AG04450 (cell line): ENCODE measurements at regions not wholly inside any gene's neighbourhood (a gene's known extent, or its start where the extent isn't known, plus 50 kb on each side); places are given as distances from the start of the nearest gene placed in this dataset.

ENCODE experiments used
- CTCF ChIA-PET: fragments of 300-600, 350-600 bp; formaldehyde crosslinking; extraction: SDS; loops from one replicate; lab custom pipeline; 2022; ENCODE audit warnings: antibody characterized with exemption, inconsistent platforms; lab: Charles Lee
- POLR2A ChIA-PET: fragments of 350-600 bp; formaldehyde crosslinking; extraction: SDS; loops from one replicate; lab custom pipeline; 2021; ENCODE audit warnings: antibody characterized with exemption, inconsistent platforms; lab: Yijun Ruan, JAX
- DNase-seq: peaks from one replicate; pipeline ENCODE4 v3.0.0-alpha.2; 2011; ENCODE audit warnings: low read depth, low spot score
- H3K27ac ChIP-seq: one replicate; pipeline ENCODE4 v1.5.1; 2012; ENCODE audit warnings: low read depth, low read length, control low read depth
- H3K27me3 ChIP-seq: one replicate; pipeline ENCODE4 v1.6.0; 2012; ENCODE audit warnings: low read length; ENCODE audit not compliant: control insufficient read depth, insufficient read depth
- H3K4me3 ChIP-seq: 2 replicates; pipeline ENCODE4 v1.5.1; 2011; ENCODE audit warnings: mild to moderate bottlenecking, low read depth, low read length, control low read depth
- H3K9me3 ChIP-seq: 2 replicates; pipeline ENCODE4 v1.5.1; 2012; ENCODE audit warnings: low read length; ENCODE audit not compliant: control insufficient read depth, insufficient read depth
- TF ChIP-seq, protein P1 (sequence below): IDR thresholded peaks from 2 replicates; pipeline ENCODE4 v1.5.1; 2011; ENCODE audit warnings: low read depth, low read length, control low read depth, inconsistent platforms

DNA sequence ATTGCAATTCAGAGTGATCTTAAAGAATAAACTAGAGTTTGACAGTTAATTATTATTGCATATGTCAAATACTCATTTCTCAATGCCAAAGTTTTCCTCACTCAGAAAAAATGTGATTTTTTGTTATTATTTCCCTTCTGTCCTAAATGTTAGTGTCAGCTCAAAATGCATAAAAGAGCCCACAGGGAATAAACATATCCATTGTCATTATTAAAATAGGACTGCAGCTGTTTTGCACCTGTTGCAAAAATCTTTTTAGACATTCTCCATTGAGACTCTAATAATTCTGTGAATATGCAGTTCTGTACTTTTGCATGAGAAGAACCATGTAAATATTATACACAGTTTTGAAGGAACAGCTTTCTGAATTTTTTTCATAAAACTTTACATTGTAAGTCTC is 540.0 kb upstream of the SLC39A10 start:
- H3K27ac ChIP-seq, result no peak overlapping the region
- H3K9me3 ChIP-seq, result no peaks in the 10 kb centered on the region
- CTCF ChIA-PET, result no interaction called here
- H3K4me3 ChIP-seq, result no peak overlapping the region
- H3K27me3 ChIP-seq, result no peaks in the 10 kb centered on the region
- POLR2A ChIA-PET, result no interaction called here
- no peak for DNase-seq
- TF ChIP-seq, protein P1, sequence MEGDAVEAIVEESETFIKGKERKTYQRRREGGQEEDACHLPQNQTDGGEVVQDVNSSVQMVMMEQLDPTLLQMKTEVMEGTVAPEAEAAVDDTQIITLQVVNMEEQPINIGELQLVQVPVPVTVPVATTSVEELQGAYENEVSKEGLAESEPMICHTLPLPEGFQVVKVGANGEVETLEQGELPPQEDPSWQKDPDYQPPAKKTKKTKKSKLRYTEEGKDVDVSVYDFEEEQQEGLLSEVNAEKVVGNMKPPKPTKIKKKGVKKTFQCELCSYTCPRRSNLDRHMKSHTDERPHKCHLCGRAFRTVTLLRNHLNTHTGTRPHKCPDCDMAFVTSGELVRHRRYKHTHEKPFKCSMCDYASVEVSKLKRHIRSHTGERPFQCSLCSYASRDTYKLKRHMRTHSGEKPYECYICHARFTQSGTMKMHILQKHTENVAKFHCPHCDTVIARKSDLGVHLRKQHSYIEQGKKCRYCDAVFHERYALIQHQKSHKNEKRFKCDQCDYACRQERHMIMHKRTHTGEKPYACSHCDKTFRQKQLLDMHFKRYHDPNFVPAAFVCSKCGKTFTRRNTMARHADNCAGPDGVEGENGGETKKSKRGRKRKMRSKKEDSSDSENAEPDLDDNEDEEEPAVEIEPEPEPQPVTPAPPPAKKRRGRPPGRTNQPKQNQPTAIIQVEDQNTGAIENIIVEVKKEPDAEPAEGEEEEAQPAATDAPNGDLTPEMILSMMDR, result no peak

GRCh38 chr2:195115738-195116137 is 541.3 kb upstream of the SLC39A10 start:
- H3K9me3 ChIP-seq, result no peaks in the 10 kb centered on the region
- no peak overlapping the region for H3K27ac ChIP-seq
- ChIA-PET CTCF (no interaction called here), POLR2A (no interaction called here)
- TF ChIP-seq, protein P1, result no peak
- H3K4me3 ChIP-seq, result no peak overlapping the region
- H3K27me3 ChIP-seq, result no peaks in the 10 kb centered on the region
- DNase-seq, result no peak

- POLR2A ChIA-PET, result no interaction called here
- H3K27me3 ChIP-seq, result no peaks in the 10 kb centered on the region
- no peak for DNase-seq
- H3K9me3 ChIP-seq, result no peaks in the 10 kb centered on the region
- H3K4me3 ChIP-seq, result no peak overlapping the region
- no peak overlapping the region for H3K27ac ChIP-seq
- TF ChIP-seq, protein P1, result no peak
- CTCF ChIA-PET, result no interaction called here
Observed at GRCh38 chr2:195108182-195108581, 548.8 kb upstream of the SLC39A10 start.

DNA sequence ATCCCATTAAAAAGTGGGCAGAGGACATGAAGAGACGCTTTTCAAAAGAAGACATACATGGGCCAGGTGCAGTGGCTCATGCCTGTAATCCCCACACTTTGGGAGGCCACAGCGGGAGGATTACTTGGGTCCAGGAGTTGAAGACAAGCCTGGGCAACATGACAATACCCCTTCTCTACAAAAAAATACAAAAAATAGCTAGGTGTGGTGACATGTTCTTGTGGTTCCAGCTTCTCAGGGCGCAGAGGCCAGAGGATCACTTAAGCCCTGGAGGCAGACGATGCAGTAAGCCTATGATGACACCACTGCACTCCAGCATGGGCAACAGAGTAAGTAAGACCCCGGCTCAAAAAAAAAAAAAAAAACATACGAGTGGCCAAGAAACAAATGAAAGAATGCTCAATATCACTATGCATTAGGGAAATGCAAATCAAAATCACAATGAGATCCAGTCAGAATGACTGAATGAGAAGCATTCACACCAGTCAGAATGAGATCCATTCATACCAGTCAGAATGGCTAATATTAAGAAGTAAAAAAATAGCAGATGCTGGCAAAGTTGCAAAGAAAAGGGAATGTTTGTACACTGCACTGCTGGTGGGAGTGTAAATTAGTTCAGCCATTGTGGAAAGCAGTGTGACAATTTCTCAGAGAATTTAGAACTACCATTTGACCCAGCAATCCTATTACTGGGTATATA is 550.2 kb upstream of the SLC39A10 start:
- ChIA-PET POLR2A (no interaction called here), CTCF (interaction anchor here (1.1 kb wide), 1 partner anchor 50 kb away, joined by 3 read pairs; no protein-coding TSS in a partner anchor)
- no peaks in the 10 kb centered on the region for H3K9me3 ChIP-seq
- no peak for DNase-seq
- no peak overlapping the region for H3K4me3 ChIP-seq
- no peak overlapping the region for H3K27ac ChIP-seq
- no peaks in the 10 kb centered on the region for H3K27me3 ChIP-seq
- TF ChIP-seq, protein P1, result no peak

DNA sequence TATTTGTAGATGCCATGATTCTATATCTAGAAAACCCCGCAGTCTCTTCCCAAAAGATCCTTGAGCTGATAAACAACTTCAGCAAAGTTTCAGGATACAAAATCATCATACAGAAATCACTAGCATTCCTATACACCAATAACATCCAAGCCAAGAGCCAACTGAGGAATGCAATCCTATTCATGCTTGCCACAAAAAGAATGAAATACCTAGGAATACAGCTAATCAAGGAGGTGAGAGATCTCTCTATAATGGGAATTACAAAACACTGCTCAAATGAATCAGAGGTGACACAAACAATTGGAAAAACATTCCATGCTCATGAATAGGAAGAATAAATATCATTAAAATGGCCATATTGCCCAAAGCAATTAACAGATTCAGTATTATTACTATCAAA is 551.4 kb upstream of the SLC39A10 start:
- Histone ChIP-seq H3K27ac (no peak overlapping the region), H3K4me3 (no peak overlapping the region), H3K9me3 (no peaks in the 10 kb centered on the region), H3K27me3 (no peaks in the 10 kb centered on the region)
- ChIA-PET POLR2A (no interaction called here), CTCF (interaction anchor here (1.1 kb wide), 1 partner anchor 51 kb away, joined by 3 read pairs; no protein-coding TSS in a partner anchor)
- DNase-seq, result no peak
- TF ChIP-seq, protein P1, result no peak
